ENCODE measurements at regions not wholly inside any gene's neighbourhood (a gene's known extent, or its start where the extent isn't known, plus 50 kb on each side); places are given as distances from the start of the nearest gene placed in this dataset.

- no peaks in the 10 kb centered on the region for H3K36me3 ChIP-seq (ENCODE audit: control insufficient read depth, insufficient read depth, low read length)
- CTCF ChIA-PET = no interaction called here
- POLR2A ChIA-PET = no interaction called here
- no peak for TF ChIP-seq CTCF (IDR thresholded peaks at IDR 0.05; ENCODE audit: insufficient read depth, low read depth, low read length)
- no peak overlapping the region for H3K4me3 ChIP-seq (ENCODE audit: low read depth, low read length)
- DNase-seq (ENCODE audit: low read depth) = no peak
- no peaks in the 10 kb centered on the region for H3K27me3 ChIP-seq (ENCODE audit: control insufficient read depth, insufficient read depth, low read length)
Observed at GRCh38 chr2:60294901-60295635, 258.4 kb downstream of the BCL11A start.

GRCh38 chr2:60292242-60292641 is 261.2 kb downstream of the BCL11A start:
- no peak for DNase-seq (ENCODE audit: low read depth)
- H3K27me3 ChIP-seq (ENCODE audit: control insufficient read depth, insufficient read depth, low read length) = no peaks in the 10 kb centered on the region
- ChIA-PET POLR2A (no interaction called here), CTCF (no interaction called here)
- H3K4me3 ChIP-seq (ENCODE audit: low read depth, low read length) = no peak overlapping the region
- H3K36me3 ChIP-seq (ENCODE audit: control insufficient read depth, insufficient read depth, low read length) = no peaks in the 10 kb centered on the region
- no peak for TF ChIP-seq CTCF (IDR thresholded peaks at IDR 0.05; ENCODE audit: insufficient read depth, low read depth, low read length)

- no peaks in the 10 kb centered on the region for H3K36me3 ChIP-seq (ENCODE audit: control insufficient read depth, insufficient read depth, low read length)
- ChIA-PET POLR2A (no interaction called here), CTCF (no interaction called here)
- H3K4me3 ChIP-seq (ENCODE audit: low read depth, low read length) = no peak overlapping the region
- no peak for DNase-seq (ENCODE audit: low read depth)
- no peak for TF ChIP-seq CTCF (IDR thresholded peaks at IDR 0.05; ENCODE audit: insufficient read depth, low read depth, low read length)
- no peaks in the 10 kb centered on the region for H3K27me3 ChIP-seq (ENCODE audit: control insufficient read depth, insufficient read depth, low read length)
Observed at GRCh38 chr2:60290509-60290908, 262.9 kb downstream of the BCL11A start.

- H3K36me3 ChIP-seq (ENCODE audit: control insufficient read depth, insufficient read depth, low read length) = no peaks in the 10 kb centered on the region
- H3K27me3 ChIP-seq (ENCODE audit: control insufficient read depth, insufficient read depth, low read length) = no peaks in the 10 kb centered on the region
- ChIA-PET CTCF (no interaction called here), POLR2A (no interaction called here)
- no peak for DNase-seq (ENCODE audit: low read depth)
- TF ChIP-seq CTCF (IDR thresholded peaks at IDR 0.05; ENCODE audit: insufficient read depth, low read depth, low read length) = no peak
- no peak overlapping the region for H3K4me3 ChIP-seq (ENCODE audit: low read depth, low read length)
Observed at GRCh38 chr2:60285626-60286316, 267.7 kb downstream of the BCL11A start.

GRCh38 chr2:60283626-60284025 is 269.8 kb downstream of the BCL11A start:
- DNase-seq (ENCODE audit: low read depth) = no peak
- CTCF ChIA-PET = no interaction called here

More at GRCh38 chr2:60283626-60284025, 269.8 kb downstream of the BCL11A start:
- TF ChIP-seq CTCF (IDR thresholded peaks at IDR 0.05; ENCODE audit: insufficient read depth, low read depth, low read length) = no peak
- POLR2A ChIA-PET = interaction anchor here (0.6 kb wide), 1 partner anchor 17 kb away, joined by 4 read pairs; no protein-coding TSS in a partner anchor
- Histone ChIP-seq H3K36me3 (ENCODE audit: control insufficient read depth, insufficient read depth, low read length) (no peaks in the 10 kb centered on the region), H3K4me3 (ENCODE audit: low read depth, low read length) (no peak overlapping the region), H3K27me3 (ENCODE audit: control insufficient read depth, insufficient read depth, low read length) (no peaks in the 10 kb centered on the region)
